Endothelial cell of umbilical vein (primary cell): ENCODE measurements at regions not wholly inside any gene's neighbourhood (a gene's known extent, or its start where the extent isn't known, plus 50 kb on each side); places are given as distances from the start of the nearest gene placed in this dataset.

ENCODE experiments used
- BruUV-seq: library from RNA; stranded (reverse); fragments of 400-500 nt; replicated peaks from 2 replicates; lab custom pipeline; 2021; lab: Mats Ljungman, UMichigan
- CTCF ChIA-PET: fragments of 300-600, 350-600 bp; sonication (Branson Sonifier 250); formaldehyde crosslinking; loops from one replicate; lab custom pipeline; 2021; ENCODE audit warnings: antibody characterized with exemption, inconsistent platforms; lab: Charles Lee
- POLR2A ChIA-PET: fragments of 300-600, 350-600 bp; sonication (Branson Sonifier 250); formaldehyde crosslinking; loops from one replicate; lab custom pipeline; 2021; ENCODE audit warnings: antibody characterized with exemption, inconsistent platforms; lab: Charles Lee
- DNase-seq: peaks from one replicate; pipeline ENCODE4 v3.0.0-alpha.2; 2011; ENCODE audit warnings: low read depth, low spot score
- FAIRE-seq: peaks from 2 replicates; lab custom pipeline; 2011; peaks lifted over from hg19 to GRCh38; lab: Jason Lieb, UNC
- H2AFZ ChIP-seq: 2 replicates; pipeline ENCODE4 v1.6.0; 2012; ENCODE audit warnings: low read depth, low read length, control low read depth, inconsistent platforms
- H3K27ac ChIP-seq: 2 replicates; pipeline ENCODE4 v1.5.1; 2011; ENCODE audit warnings: low read depth, mild to moderate bottlenecking, control low read depth, low read length, moderate library complexity; ENCODE audit not compliant: insufficient read depth
- H3K27me3 ChIP-seq, 2 experiments: 2 replicates each; pipeline versions ENCODE4 v1.6.0 to v1.6.1; 2011; ENCODE audit warnings: low read length in 2 of 2, mixed read lengths in 1 of 2; ENCODE audit not compliant: control insufficient read depth in 2 of 2, insufficient read depth in 2 of 2
- H3K36me3 ChIP-seq, 2 experiments: 2 replicates in 1 of 2; 3 replicates in 1 of 2; pipeline ENCODE4 v1.5.1; 2011; ENCODE audit warnings: low read length in 2 of 2, mild to moderate bottlenecking in 1 of 2, moderate library complexity in 1 of 2; ENCODE audit not compliant: control insufficient read depth in 2 of 2, insufficient read depth in 2 of 2; ENCODE audit errors: extremely low read depth in 1 of 2
- H3K4me1 ChIP-seq: 3 replicates; pipeline ENCODE4 v1.5.1; 2011; ENCODE audit warnings: mild to moderate bottlenecking, low read length; ENCODE audit not compliant: control insufficient read depth, insufficient read depth; ENCODE audit errors: extremely low read depth
- H3K4me2 ChIP-seq: 2 replicates; pipeline ENCODE4 v1.6.1; 2011; ENCODE audit warnings: low read length, control low read depth, mixed read lengths; ENCODE audit not compliant: insufficient read depth
- H3K4me3 ChIP-seq, 3 experiments: fragments of 200-600 bp in 1 of 3; sonication (generic), shearing (Covaris generic) in 1 of 3; replicated peaks in 1 of 3; 2 replicates each; pipeline ENCODE4 v1.5.1; 2011 to 2016; ENCODE audit warnings: control low read depth in 3 of 3, low read length in 3 of 3, mild to moderate bottlenecking in 2 of 3, inconsistent platforms in 1 of 3, low read depth in 1 of 3, moderate library complexity in 1 of 3; ENCODE audit not compliant: insufficient read depth in 1 of 3
- H3K79me2 ChIP-seq: 2 replicates; pipeline ENCODE4 v1.6.0; 2012; ENCODE audit warnings: low read length, inconsistent platforms; ENCODE audit not compliant: control insufficient read depth, insufficient read depth
- H3K9ac ChIP-seq: replicated peaks from 2 replicates; pipeline ENCODE3; 2011; ENCODE audit warnings: low read length, control low read depth; ENCODE audit not compliant: insufficient read depth; ENCODE audit errors: extremely low read depth
- H3K9me1 ChIP-seq: replicated peaks from 3 replicates; pipeline ENCODE4 v1.6.0; 2011; ENCODE audit warnings: mild to moderate bottlenecking, low read length; ENCODE audit not compliant: control insufficient read depth, insufficient read depth; ENCODE audit errors: extremely low read depth
- H3K9me3 ChIP-seq: replicated peaks from 2 replicates; pipeline ENCODE4 v1.5.1; 2012; ENCODE audit warnings: low read length, inconsistent platforms; ENCODE audit not compliant: control insufficient read depth, insufficient read depth
- H4K20me1 ChIP-seq: replicated peaks from 2 replicates; pipeline ENCODE3; 2011; ENCODE audit warnings: mild to moderate bottlenecking, low read length; ENCODE audit not compliant: control insufficient read depth, insufficient read depth; ENCODE audit errors: extremely low read depth
- CTCF ChIP-seq, 2 donors: IDR thresholded peaks; 1 replicate in 1 of 2; 2 replicates in 1 of 2; pipeline ENCODE4 v1.5.1; 2011; ENCODE audit warnings: low read length in 2 of 2, mild to moderate bottlenecking in 2 of 2, moderate library complexity in 2 of 2, control low read depth in 1 of 2, inconsistent platforms in 1 of 2, low read depth in 1 of 2; ENCODE audit not compliant: insufficient read depth in 1 of 2; ENCODE audit errors: extremely low read depth in 1 of 2
- EZH2 ChIP-seq: IDR thresholded peaks from 2 replicates; pipeline ENCODE4 v1.6.1; 2012; ENCODE audit warnings: borderline replicate concordance, low read depth, mild to moderate bottlenecking, moderate library complexity, low read length, inconsistent platforms; ENCODE audit not compliant: severe bottlenecking
- FOS ChIP-seq: IDR thresholded peaks from 2 replicates; pipeline ENCODE4 v1.6.1; 2011; ENCODE audit warnings: mild to moderate bottlenecking, low read length, moderate library complexity, borderline replicate concordance; ENCODE audit not compliant: insufficient read depth
- GATA2 ChIP-seq: IDR thresholded peaks from 2 replicates; pipeline ENCODE4 v1.7.0; 2011; ENCODE audit warnings: low read depth, mild to moderate bottlenecking, moderate library complexity, mixed read lengths, low read length; ENCODE audit not compliant: insufficient read length, insufficient read depth
- JUN ChIP-seq: IDR thresholded peaks from 2 replicates; pipeline ENCODE4 v1.6.1; 2011; ENCODE audit warnings: borderline replicate concordance, low read depth; ENCODE audit not compliant: insufficient read length, insufficient read depth
- MAX ChIP-seq: IDR thresholded peaks from 2 replicates; pipeline ENCODE4 v1.6.1; 2011; ENCODE audit not compliant: insufficient read depth, insufficient read length
- MYC ChIP-seq: IDR thresholded peaks from one replicate; pipeline ENCODE4 v1.6.1; 2011; ENCODE audit warnings: mild to moderate bottlenecking, low read depth, low read length
- POLR2A ChIP-seq: IDR thresholded peaks from 2 replicates; pipeline ENCODE4 v1.6.1; 2012; ENCODE audit warnings: low read depth, mild to moderate bottlenecking, control low read depth, low read length
- POLR2AphosphoS5 ChIP-seq: IDR thresholded peaks from 2 replicates; pipeline ENCODE4 v1.6.1; 2012; ENCODE audit warnings: low read depth, mild to moderate bottlenecking, control low read depth, low read length, moderate library complexity; ENCODE audit not compliant: insufficient read depth
- dilution Hi-C: fragments of 300-500 bp; cut with MboI; formaldehyde crosslinking; loops from one replicate; pipeline ENCODE4 v1.15.0; 2019; ENCODE audit warnings: low sequenced_read_pairs; ENCODE audit not compliant: extremely low pct_ligation_motif_present
- intact Hi-C: fragments of 100-400 bp; cut with micrococcal nuclease; formaldehyde crosslinking; loops from one replicate; pipeline ENCODE4 v1.10.0; 2022

DNA sequence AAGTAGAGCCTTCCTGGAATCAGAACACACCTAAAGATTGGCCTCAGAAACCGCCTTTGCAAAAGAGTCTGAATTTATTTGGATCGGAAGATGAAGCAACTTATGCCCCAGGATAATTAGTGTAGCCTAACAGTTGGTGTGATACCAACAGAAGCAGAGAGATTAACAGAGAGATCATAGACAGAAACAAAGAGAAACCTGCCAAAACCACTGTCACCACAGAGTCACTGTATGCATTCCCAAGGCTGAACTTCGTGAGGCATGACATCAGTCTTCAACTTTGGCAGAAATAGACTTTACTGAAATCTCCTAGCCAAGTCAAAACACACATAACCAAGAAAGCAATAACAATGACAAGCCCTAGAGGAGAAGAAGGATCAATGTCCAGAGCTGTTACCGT, 361.8 kb downstream of the ELAVL2 start:
- dilution Hi-C loops (no loop called here), intact Hi-C loops (no loop called here)
- H3K79me2 ChIP-seq: no peaks in the 10 kb centered on the region
- DNase-seq (no peak), FAIRE-seq (no peak)
- no peak overlapping the region for H2AFZ ChIP-seq
- no peak overlapping the region for H3K9ac ChIP-seq
- no peaks in the 10 kb centered on the region for H3K27me3 ChIP-seq
- no peaks in the 10 kb centered on the region for H3K9me1 ChIP-seq
- no peak overlapping the region for H3K27ac ChIP-seq
- ChIA-PET POLR2A (no interaction called here), CTCF (no interaction called here)
- H3K4me2 ChIP-seq: no peak overlapping the region
- no TSS peak for BruUV-seq
- H3K9me3 ChIP-seq: no peaks in the 10 kb centered on the region
- H4K20me1 ChIP-seq: no peaks in the 10 kb centered on the region
- no peak for TF ChIP-seq CTCF (IDR thresholded peaks at IDR 0.05; ENCODE audit: extremely low read depth in 1 of 2, insufficient read depth in 1 of 2, low read depth in 1 of 2, low read length in 2 of 2)
- TF ChIP-seq MYC: no peak
- H3K4me3 ChIP-seq: no peak overlapping the region
- H3K4me1 ChIP-seq: no peaks in the 10 kb centered on the region
- no peaks in the 10 kb centered on the region for H3K36me3 ChIP-seq

GRCh38 chr9:23467276-23467675, 358.8 kb downstream of the ELAVL2 start:
- POLR2A ChIA-PET: no interaction called here
- H3K4me1 ChIP-seq: no peaks in the 10 kb centered on the region
- no peaks in the 10 kb centered on the region for H3K36me3 ChIP-seq
- no peak overlapping the region for H3K4me3 ChIP-seq
- no peaks in the 10 kb centered on the region for H3K79me2 ChIP-seq
- no peaks in the 10 kb centered on the region for H4K20me1 ChIP-seq
- DNase-seq (no peak), FAIRE-seq (no peak)
- H3K9me1 ChIP-seq: no peaks in the 10 kb centered on the region
- intact Hi-C loops (no loop called here), dilution Hi-C loops (no loop called here)
- no peaks in the 10 kb centered on the region for H3K9me3 ChIP-seq
- TF ChIP-seq MAX (no peak), CTCF (IDR thresholded peaks at IDR 0.05; ENCODE audit: extremely low read depth in 1 of 2, insufficient read depth in 1 of 2, low read depth in 1 of 2, low read length in 2 of 2) (no peak), POLR2AphosphoS5 (no peak), MYC (no peak), EZH2 (no peak), GATA2 (no peak), JUN (no peak), FOS (no peak), POLR2A (no peak)
- no peak overlapping the region for H3K9ac ChIP-seq
- no peaks in the 10 kb centered on the region for H3K27me3 ChIP-seq
- no peak overlapping the region for H3K4me2 ChIP-seq
- no peak overlapping the region for H2AFZ ChIP-seq
- BruUV-seq: no TSS peak
- H3K27ac ChIP-seq: no peak overlapping the region
- CTCF ChIA-PET: no interaction called here
